ENCODE measurements at regions not wholly inside any gene's neighbourhood (a gene's known extent, or its start where the extent isn't known, plus 50 kb on each side); places are given as distances from the start of the nearest gene placed in this dataset.

- TF ChIP-seq ZNF274 (IDR thresholded peaks at IDR 0.05; ENCODE audit: low read depth, low read length) (no peak), SUZ12 (IDR thresholded peaks at IDR 0.05; ENCODE audit: extremely low read depth, insufficient read depth, insufficient read length) (no peak)
Measured at GRCh38 chr12:115687094-115687493, 590.4 kb downstream of the MED13L start.

Data from NT2/D1 (cell line).